HG02642 (cell line): ENCODE measurements at regions not wholly inside any gene's neighbourhood (a gene's known extent, or its start where the extent isn't known, plus 50 kb on each side); places are given as distances from the start of the nearest gene placed in this dataset.
"Not testable (repeated sequence)": the region's sequence is repeated elsewhere in the genome, so short reads cannot be mapped to it uniquely, and the experiment has no call there.

ENCODE experiments used
- ATAC-seq: cut with Tn5 transposase; IDR thresholded peaks from one replicate; pipeline ENCODE4 v1.9.1; 2021; ENCODE audit warnings: mild to moderate bottlenecking; ENCODE audit not compliant: unreplicated experiment, poor library complexity

DNA sequence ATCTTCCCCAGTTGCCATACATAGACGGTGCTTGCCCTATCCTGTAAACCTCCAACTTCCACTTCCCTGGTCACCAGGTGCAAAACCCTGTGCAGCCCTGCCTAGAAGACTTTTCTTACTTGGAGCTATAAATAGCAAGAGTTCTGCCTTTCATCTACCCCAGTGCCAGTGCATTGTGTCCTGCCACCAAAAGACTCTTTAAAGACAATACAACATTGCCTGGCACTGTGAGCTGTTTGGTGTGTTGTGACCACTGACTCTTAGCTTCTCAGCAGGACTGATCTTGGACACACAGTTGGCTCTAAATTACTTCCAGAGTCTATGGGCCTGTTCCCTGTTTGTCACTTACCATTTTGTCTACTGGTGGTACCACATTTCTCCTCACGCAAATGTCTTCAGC, 608.1 kb downstream of the CDH9 start:
- ATAC-seq, result no peak

DNA sequence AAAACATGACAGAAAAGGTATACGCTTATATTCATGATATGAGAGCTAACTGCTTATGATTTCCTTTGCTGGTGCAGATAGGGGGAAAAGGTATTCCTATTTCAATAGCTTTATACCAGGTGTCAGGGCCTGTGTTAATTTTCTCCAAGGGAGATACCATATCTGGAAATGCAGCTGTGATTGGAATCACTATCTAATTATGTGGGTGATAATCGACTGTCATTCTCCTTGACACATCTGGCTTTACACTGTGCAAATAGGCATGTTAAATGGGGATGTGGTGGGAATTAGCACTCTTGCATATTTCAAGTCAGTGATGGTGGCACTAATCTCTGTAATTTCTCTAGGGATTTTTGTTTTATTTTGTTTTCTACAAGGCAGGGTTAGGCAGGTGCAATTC, 611.1 kb downstream of the CDH9 start:
- ATAC-seq, result no peak

GRCh38 chr5:26419987-26420386, 618.4 kb downstream of the CDH9 start:
- no peak for ATAC-seq

- no peak for ATAC-seq
Measured at GRCh38 chr5:26416911-26417310, 621.5 kb downstream of the CDH9 start.

- ATAC-seq, result no peak
Measured at GRCh38 chr5:26415987-26416779, 622.2 kb downstream of the CDH9 start.

DNA sequence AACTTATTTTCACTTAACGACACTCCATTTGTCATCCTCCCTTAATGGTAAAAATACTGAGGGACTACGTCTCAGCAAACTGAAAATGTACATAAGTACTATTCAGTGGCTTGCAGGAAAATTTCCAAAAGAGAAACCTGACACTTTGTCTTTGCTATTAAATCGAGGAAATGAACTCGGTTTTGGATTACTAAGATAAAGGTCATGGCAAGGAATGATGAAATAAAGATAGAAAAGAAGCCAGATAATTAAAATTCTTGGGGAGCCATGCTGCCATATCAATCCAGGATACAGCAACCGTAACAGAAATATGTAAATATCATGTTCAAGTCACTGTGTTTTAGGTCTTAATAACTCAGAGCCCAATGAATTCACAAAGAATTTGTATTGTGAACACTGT, 647.8 kb downstream of the CDH9 start:
- ATAC-seq, result no peak

DNA sequence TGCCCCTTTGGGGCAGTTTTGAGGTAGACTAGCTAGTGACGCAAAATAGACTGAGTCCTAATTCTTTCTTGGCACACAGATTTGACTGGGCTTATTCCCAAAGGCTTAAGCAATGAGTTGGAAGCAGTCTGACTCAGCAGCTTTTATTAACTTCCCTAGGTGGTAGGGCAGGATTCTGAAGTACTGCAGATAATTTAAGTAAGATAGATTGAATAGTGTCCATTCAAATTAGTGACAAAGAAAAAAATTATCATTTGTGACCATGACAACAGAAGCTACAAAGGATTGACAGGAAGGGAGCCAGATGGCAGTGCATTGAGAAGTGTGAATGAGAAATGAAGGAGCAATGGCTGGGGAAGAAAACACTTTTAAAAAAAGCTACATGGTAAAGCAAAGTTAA, 649.4 kb downstream of the CDH9 start:
- no peak for ATAC-seq

DNA sequence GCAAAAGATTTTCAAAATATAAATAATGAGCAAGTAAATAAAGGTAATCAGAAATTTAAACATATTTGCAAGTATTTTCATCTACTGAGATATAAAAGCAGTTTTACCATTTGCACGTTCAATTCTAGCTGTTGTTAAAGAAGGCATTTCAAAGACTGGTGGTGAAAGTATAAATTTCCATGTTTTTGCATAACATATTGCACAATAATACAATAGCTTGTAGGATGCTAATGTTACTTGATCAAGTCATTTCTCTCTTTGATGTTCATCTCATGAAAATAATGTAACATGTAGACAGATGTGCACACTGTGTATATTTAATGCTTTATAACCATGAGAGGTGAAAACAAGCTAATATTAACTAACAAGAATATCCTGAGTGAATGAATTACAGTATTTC, 651.9 kb downstream of the CDH9 start:
- no peak for ATAC-seq

DNA sequence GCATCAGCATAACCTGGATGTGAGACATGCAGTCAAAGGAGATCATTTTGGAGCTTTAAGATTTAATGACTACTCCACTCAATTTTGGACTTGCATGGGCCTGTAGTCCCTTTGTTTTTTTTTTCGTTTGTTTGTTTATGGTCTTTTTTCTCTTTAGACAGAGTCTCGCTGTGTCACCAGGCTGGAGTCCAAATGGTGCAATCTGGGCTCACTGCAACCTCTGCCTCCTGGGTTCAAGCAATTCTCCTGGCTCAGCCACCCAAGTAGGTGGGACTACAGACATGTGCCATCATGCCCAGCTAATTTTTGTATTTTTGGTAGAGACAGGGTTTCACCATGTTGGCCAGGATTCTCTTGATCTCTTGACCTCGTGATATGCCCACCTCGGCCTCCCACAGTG, 673.8 kb downstream of the CDH9 start:
- not testable (repeated sequence) for ATAC-seq

GRCh38 chr5:26343801-26344325, 694.5 kb downstream of the CDH9 start:
- ATAC-seq, result no peak

GRCh38 chr5:26339576-26339975, 698.8 kb downstream of the CDH9 start:
- ATAC-seq, result no peak

DNA sequence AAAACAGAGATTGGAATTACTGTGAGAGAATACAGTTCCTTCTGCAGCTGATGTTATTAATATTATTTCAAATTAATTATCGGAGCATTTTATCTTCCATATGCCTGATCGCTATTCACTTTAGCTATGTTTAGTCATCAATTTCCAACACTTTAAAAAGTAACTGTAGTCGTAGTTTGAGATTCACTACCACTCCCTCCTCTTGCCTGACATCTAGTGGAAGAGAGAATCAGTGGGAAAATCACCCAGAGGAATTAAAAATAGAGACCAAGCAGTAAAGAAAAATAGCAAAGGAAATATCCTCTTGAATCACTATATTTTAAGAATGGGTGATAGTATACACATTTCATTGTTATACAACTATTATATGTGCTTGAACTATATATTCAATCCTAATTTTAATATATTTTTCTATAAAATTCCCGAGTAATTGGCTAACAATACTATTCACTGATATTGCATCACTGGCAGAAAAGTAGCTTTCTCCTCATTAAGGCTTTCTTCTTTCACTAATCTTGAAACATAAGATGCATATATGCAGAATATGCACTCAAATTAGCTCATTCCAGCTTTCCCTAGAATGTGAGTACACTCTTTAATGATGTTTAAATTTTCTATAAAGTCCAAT, 708.7 kb downstream of the CDH9 start:
- no peak for ATAC-seq

DNA sequence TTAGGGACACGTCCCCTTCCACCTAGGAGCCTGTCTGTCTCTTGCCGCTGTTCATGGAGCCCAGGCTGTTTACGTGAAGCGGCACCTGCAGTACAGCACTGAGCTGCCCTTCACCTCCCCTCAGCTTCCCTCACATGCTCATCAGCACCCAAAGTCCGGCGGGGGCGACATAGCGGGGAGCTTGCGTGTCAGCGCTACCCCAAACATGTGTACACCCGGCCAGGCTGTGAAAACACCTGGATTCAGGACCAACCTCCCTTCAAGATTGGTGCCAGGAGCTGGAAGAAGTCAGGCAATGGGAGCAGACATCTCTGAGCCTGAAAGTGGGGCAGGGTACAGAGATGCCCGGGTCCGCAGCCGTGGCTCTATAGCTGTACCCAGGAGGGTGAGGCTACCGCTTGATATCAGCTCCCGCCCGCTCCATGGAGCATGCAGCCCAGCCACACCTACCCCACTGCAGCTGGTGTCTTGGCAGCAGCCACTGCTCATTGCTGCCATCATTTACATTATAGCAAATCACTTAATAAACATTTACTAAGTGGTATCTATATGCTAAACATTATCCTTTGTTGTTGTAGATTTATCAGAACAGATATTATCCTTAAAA, 712.1 kb downstream of the CDH9 start:
- ATAC-seq, result no peak

GRCh38 chr5:26325432-26325831, 713.0 kb downstream of the CDH9 start:
- ATAC-seq, result not testable (repeated sequence)

GRCh38 chr5:26324273-26324895, 714.0 kb downstream of the CDH9 start:
- ATAC-seq, result not testable (repeated sequence)

GRCh38 chr5:26323794-26324193, 714.6 kb downstream of the CDH9 start:
- ATAC-seq, result no peak

DNA sequence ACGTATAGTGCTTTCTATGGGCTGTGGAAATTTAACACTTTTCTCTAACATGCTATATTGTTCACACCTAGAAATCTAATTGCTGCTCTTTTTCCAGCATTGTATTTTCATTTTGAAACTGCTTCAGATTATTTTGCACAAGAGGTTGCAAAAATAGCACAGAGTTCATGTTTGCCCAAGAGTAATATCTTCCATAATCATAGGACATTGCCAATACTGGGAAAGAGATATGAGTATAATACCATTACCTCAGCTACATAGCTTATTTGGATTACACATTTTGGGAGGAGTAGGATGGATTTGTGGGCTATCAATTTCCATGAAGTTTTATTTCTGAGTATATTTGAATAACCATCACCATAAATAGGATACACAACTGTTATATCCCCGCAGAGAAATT, 717.1 kb downstream of the CDH9 start:
- no peak for ATAC-seq

- no peak for ATAC-seq
Measured at GRCh38 chr5:26310415-26310814, 728.0 kb downstream of the CDH9 start.

GRCh38 chr5:26295541-26295940, 742.8 kb downstream of the CDH9 start:
- ATAC-seq, result no peak

DNA sequence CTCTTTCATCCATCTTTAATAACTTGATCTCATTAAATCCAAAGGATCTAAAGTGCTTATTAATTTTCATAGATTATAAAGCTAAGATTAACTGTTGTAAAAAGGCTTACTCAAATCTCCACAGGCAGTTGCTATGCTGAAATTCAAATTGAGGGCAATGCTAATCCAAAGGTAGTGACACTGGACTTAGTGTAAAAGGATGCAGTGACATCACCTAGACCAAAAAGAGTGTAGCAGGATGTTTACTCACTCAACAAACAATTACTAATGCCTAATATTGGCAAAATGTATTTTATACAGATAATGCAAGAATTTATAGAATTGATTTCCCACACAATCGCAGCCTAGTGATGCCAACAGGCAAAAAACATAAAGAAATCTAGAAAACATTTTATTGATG, 756.2 kb downstream of the CDH9 start:
- no peak for ATAC-seq

DNA sequence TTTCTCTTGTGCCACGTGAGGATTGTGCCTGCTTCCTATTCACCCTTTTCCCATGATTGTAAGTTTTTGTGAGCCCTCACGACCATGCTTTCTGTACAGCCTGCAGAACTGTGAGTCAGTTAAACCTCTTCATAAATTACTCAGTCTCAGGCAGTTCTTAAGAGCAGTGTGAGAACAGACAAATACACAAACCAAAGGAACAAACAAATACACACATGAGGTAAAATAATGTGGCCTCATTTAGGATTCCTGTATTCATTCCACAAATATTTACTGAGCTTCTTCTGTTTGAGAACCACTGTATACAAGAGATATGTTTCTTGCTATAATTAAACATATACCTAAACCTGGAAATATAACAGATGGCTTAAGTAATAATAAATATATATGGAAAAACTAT, 760.3 kb downstream of the CDH9 start:
- no peak for ATAC-seq
